ENCODE measurements at regions not wholly inside any gene's neighbourhood (a gene's known extent, or its start where the extent isn't known, plus 50 kb on each side); places are given as distances from the start of the nearest gene placed in this dataset.

DNA sequence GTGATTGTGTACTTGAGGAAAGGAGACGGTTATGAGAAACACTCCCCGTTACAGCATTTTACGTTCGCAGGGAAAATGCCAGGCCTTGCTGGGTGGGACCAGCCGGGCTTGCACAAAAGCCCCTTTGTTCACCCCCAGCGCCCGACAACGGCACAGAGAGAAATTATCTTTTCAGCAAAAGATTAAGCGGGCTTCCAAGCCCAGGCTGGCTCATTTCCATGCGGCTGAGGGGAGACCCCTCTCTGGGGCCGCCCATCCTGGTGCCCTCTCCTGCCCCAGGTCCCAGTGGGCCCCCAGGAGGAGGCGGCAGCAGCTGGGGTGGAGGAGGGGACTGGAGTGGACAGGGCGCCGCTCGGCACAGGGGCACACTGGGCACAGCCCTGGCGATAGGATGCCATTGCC lies 50.8 kb upstream of the NOTCH1 start:
- H3K27me3 ChIP-seq (replicated peaks in 2 of 5; ENCODE audit: control insufficient read depth in 4 of 5, insufficient read depth in 5 of 5, low read length in 4 of 5) = no peaks in the 10 kb centered on the region
- POLR2A ChIA-PET = no interaction called here

DNA sequence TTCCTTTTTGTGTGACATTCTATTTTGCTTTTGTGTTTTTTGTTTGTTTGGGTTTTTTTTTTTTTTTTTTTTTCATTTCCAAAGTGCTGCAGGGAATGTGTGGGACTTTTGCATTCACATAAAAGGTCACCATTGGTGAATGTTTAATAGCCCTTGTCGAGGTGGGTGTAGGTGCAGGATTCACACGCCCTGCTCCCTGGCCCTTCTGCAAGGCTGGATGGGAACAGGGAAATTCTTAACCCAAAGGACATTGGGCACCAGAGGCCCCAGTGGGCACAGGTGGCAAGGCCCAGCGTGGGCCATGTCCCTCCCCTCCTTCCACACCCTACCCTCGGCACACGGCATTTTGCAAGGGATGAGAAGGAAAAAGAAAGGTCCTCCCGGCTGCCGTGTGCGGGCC lies 50.4 kb upstream of the NOTCH1 start:
- POLR2A ChIA-PET = no interaction called here
- no peak for DNase-seq
- peaks cover 0 to 4% (median 1%) of the 10 kb centered on the region in 5 experiments for H3K9me3 ChIP-seq (ENCODE audit: control extremely low read depth in 1 of 5, control insufficient read depth in 4 of 5, insufficient read depth in 2 of 5, low read depth in 1 of 5, low read length in 4 of 5)
- no peak overlapping the region for H3K4me3 ChIP-seq (ENCODE audit: control insufficient read depth in 1 of 7, extremely low read depth in 1 of 7, insufficient read depth in 4 of 7, low read depth in 2 of 7, low read length in 6 of 7)
- H3K27ac ChIP-seq (ENCODE audit: insufficient read depth in 1 of 2, low read depth in 1 of 2, low read length in 2 of 2, poor library complexity in 1 of 2, severe bottlenecking in 2 of 2) = no peak overlapping the region
- no peaks in the 10 kb centered on the region for H3K36me3 ChIP-seq (ENCODE audit: control insufficient read depth in 4 of 4, insufficient read depth in 4 of 4, low read length in 3 of 4)
- no peaks in the 10 kb centered on the region for H3K27me3 ChIP-seq (replicated peaks in 2 of 5; ENCODE audit: control insufficient read depth in 4 of 5, insufficient read depth in 5 of 5, low read length in 4 of 5)
- peaks cover 0 to 21% (median 11%) of the 10 kb centered on the region in 4 experiments for H3K4me1 ChIP-seq (ENCODE audit: control extremely low read depth in 1 of 4, control insufficient read depth in 4 of 4, insufficient read depth in 4 of 4, low read length in 3 of 4)
- WGBS (ENCODE audit: insufficient coverage) = 80% methylated on average over 5 of the region's 8 CpGs
- CTCF ChIA-PET = interaction anchor here (1.0 kb wide), 1 partner anchor 21 kb away, joined by 3 read pairs; no protein-coding TSS in a partner anchor

More for the DNA sequence above, 50.8 kb upstream of the NOTCH1 start:
- DNase-seq = no peak
- Histone ChIP-seq H3K27ac (ENCODE audit: insufficient read depth in 1 of 2, low read depth in 1 of 2, low read length in 2 of 2, poor library complexity in 1 of 2, severe bottlenecking in 2 of 2) (no peak overlapping the region), H3K9me3 (ENCODE audit: control extremely low read depth in 1 of 5, control insufficient read depth in 4 of 5, insufficient read depth in 2 of 5, low read depth in 1 of 5, low read length in 4 of 5) (peaks cover 0 to 3% (median under 1%) of the 10 kb centered on the region in 5 experiments), H3K4me1 (ENCODE audit: control extremely low read depth in 1 of 4, control insufficient read depth in 4 of 4, insufficient read depth in 4 of 4, low read length in 3 of 4) (peaks cover 0 to 18% (median 10%) of the 10 kb centered on the region in 4 experiments), H3K36me3 (ENCODE audit: control insufficient read depth in 4 of 4, insufficient read depth in 4 of 4, low read length in 3 of 4) (no peaks in the 10 kb centered on the region), H3K4me3 (ENCODE audit: control insufficient read depth in 1 of 7, extremely low read depth in 1 of 7, insufficient read depth in 4 of 7, low read depth in 2 of 7, low read length in 6 of 7) (no peak overlapping the region)
- WGBS (ENCODE audit: insufficient coverage) = 100% methylated on average over 11 of the region's 16 CpGs
- CTCF ChIA-PET = no interaction called here

GRCh38 chr9:136595245-136596153 lies 49.7 kb upstream of the NOTCH1 start:
- H3K4me3 ChIP-seq (ENCODE audit: control insufficient read depth in 1 of 7, extremely low read depth in 1 of 7, insufficient read depth in 4 of 7, low read depth in 2 of 7, low read length in 6 of 7) = no peak overlapping the region
- H3K27ac ChIP-seq (ENCODE audit: insufficient read depth in 1 of 2, low read depth in 1 of 2, low read length in 2 of 2, poor library complexity in 1 of 2, severe bottlenecking in 2 of 2) = no peak overlapping the region
- WGBS (ENCODE audit: insufficient coverage) = 88% methylated on average over 31 of the region's 33 CpGs
- peaks cover 0 to 27% (median 18%) of the 10 kb centered on the region in 4 experiments for H3K4me1 ChIP-seq (ENCODE audit: control extremely low read depth in 1 of 4, control insufficient read depth in 4 of 4, insufficient read depth in 4 of 4, low read length in 3 of 4)
- H3K9me3 ChIP-seq (ENCODE audit: control extremely low read depth in 1 of 5, control insufficient read depth in 4 of 5, insufficient read depth in 2 of 5, low read depth in 1 of 5, low read length in 4 of 5) = peaks cover 0 to 5% (median 1%) of the 10 kb centered on the region in 5 experiments
- ChIA-PET CTCF (interaction anchor here (0.8 to 1.0 kb wide), 2 partner anchors 22 to 34 kb away, joined by 3 to 5 read pairs; no protein-coding TSS in a partner anchor), POLR2A (no interaction called here)
- DNase-seq = no peak
- no peaks in the 10 kb centered on the region for H3K36me3 ChIP-seq (ENCODE audit: control insufficient read depth in 4 of 4, insufficient read depth in 4 of 4, low read length in 3 of 4)
- no peaks in the 10 kb centered on the region for H3K27me3 ChIP-seq (replicated peaks in 2 of 5; ENCODE audit: control insufficient read depth in 4 of 5, insufficient read depth in 5 of 5, low read length in 4 of 5)
